WERI-Rb-1 (cell line): ENCODE measurements at regions not wholly inside any gene's neighbourhood (a gene's known extent, or its start where the extent isn't known, plus 50 kb on each side); places are given as distances from the start of the nearest gene placed in this dataset.

ENCODE experiments used
- DNase-seq: peaks from one replicate; pipeline ENCODE4 v3.0.0-alpha.2; 2020
- H3K27ac ChIP-seq: fragments of 250-450 bp; sonication (Bioruptor Pico); 2 replicates; pipeline ENCODE4 v1.5.1; 2020; ENCODE audit warnings: mild to moderate bottlenecking, moderate library complexity
- H3K27me3 ChIP-seq: fragments of 250-450 bp; sonication (Bioruptor Pico); 2 replicates; pipeline ENCODE4 v1.5.1; 2021; ENCODE audit warnings: mild to moderate bottlenecking, low read depth, moderate library complexity; ENCODE audit not compliant: insufficient read depth, severe bottlenecking
- H3K36me3 ChIP-seq: fragments of 250-450 bp; sonication (Bioruptor Pico); 2 replicates; pipeline ENCODE4 v1.5.1; 2020; ENCODE audit warnings: mild to moderate bottlenecking, moderate library complexity
- H3K4me3 ChIP-seq: 2 replicates; pipeline ENCODE4 v1.5.1; 2011; ENCODE audit warnings: low read depth, mild to moderate bottlenecking, control low read depth, low read length
- H3K9me3 ChIP-seq: fragments of 250-450 bp; sonication (Bioruptor Pico); 2 replicates; pipeline ENCODE4 v1.5.1; 2021; ENCODE audit warnings: mild to moderate bottlenecking, moderate library complexity; ENCODE audit not compliant: severe bottlenecking
- TF ChIP-seq, protein P1 (sequence below): IDR thresholded peaks from 2 replicates; pipeline ENCODE4 v1.5.1; 2011; ENCODE audit warnings: low read depth, mild to moderate bottlenecking, control low read depth, inconsistent platforms, low read length

DNA sequence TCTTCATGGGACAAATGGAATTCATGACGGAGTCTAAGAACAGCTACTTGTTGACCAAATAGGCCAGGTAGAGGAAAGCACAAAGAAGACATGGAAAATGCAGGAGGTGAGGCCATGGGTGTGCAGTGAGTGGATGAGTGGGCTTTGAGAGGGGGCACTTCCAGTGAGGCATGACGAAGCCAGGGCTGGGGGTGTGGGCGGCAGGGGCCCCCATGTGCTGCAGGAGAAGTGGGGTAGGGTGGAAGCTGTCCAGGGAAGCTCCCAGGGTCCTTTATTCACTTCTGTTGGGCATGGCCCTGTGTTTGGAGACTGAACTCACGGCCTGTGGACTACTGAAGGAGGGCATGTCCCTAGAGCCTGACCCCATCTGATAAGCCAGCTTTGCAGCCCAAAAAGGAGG lies 127.6 kb upstream of the SLC25A48 start:
- H3K4me3 ChIP-seq = no peak overlapping the region
- no peaks in the 10 kb centered on the region for H3K9me3 ChIP-seq
- TF ChIP-seq, protein P1, sequence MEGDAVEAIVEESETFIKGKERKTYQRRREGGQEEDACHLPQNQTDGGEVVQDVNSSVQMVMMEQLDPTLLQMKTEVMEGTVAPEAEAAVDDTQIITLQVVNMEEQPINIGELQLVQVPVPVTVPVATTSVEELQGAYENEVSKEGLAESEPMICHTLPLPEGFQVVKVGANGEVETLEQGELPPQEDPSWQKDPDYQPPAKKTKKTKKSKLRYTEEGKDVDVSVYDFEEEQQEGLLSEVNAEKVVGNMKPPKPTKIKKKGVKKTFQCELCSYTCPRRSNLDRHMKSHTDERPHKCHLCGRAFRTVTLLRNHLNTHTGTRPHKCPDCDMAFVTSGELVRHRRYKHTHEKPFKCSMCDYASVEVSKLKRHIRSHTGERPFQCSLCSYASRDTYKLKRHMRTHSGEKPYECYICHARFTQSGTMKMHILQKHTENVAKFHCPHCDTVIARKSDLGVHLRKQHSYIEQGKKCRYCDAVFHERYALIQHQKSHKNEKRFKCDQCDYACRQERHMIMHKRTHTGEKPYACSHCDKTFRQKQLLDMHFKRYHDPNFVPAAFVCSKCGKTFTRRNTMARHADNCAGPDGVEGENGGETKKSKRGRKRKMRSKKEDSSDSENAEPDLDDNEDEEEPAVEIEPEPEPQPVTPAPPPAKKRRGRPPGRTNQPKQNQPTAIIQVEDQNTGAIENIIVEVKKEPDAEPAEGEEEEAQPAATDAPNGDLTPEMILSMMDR = no peak
- H3K36me3 ChIP-seq = no peaks in the 10 kb centered on the region
- DNase-seq = no peak
- H3K27ac ChIP-seq = no peak overlapping the region
- H3K27me3 ChIP-seq = peaks cover 59% of the 10 kb centered on the region

DNA sequence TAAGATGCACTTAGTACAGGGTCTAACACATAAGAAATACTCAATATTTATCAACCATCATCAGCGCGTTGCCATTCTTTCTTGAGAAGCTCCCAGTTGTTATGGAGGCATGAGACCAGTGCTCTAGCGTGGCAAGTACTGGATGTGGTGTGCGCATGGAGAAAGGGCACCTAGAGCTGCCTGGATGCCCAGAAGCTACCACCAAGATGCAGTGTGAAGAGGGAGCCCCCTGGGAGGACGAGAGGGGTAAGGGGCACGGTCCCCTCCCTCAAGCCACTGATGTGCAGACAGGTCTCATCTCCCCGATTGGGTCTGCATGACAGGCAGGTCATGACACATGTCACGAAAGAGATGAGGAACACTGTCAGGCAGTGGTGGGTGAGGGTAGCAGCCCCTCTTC lies 127.7 kb upstream of the CXCL14 start:
- peaks cover 61% of the 10 kb centered on the region for H3K27me3 ChIP-seq
- TF ChIP-seq, protein P1 = no peak
- DNase-seq = no peak
- H3K4me3 ChIP-seq = no peak overlapping the region
- no peaks in the 10 kb centered on the region for H3K9me3 ChIP-seq
- H3K36me3 ChIP-seq = no peaks in the 10 kb centered on the region
- no peak overlapping the region for H3K27ac ChIP-seq

DNA sequence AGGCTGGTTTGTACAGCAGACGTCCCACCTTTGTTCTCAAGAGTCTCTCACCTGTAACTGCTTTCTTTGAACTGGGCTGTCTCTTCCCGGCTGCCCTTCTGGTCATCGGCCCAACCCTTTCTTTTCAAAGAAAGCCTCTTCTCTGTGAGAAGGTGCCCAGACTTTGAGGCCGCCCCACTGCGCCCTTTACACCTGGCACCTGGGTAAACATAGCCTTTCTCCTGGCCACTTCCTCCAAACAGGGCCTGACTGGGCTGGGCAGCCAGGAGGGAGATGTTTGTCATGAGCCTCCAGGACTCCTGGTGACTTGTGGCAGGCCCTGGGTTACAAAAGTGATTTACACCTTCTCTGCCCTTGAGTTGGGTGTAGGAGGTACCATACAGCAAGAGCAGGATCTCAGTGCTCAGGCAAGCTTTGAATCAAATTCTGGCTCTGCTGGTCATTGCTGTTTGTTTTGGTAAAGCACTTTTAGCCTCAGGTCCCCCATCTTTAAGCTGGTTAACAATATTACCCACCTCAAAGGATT lies 127.2 kb upstream of the CXCL14 start:
- Histone ChIP-seq H3K36me3 (no peaks in the 10 kb centered on the region), H3K4me3 (no peak overlapping the region), H3K9me3 (no peaks in the 10 kb centered on the region), H3K27me3 (peaks cover 58% of the 10 kb centered on the region), H3K27ac (no peak overlapping the region)
- DNase-seq = no peak
- TF ChIP-seq, protein P1 = no peak

DNA sequence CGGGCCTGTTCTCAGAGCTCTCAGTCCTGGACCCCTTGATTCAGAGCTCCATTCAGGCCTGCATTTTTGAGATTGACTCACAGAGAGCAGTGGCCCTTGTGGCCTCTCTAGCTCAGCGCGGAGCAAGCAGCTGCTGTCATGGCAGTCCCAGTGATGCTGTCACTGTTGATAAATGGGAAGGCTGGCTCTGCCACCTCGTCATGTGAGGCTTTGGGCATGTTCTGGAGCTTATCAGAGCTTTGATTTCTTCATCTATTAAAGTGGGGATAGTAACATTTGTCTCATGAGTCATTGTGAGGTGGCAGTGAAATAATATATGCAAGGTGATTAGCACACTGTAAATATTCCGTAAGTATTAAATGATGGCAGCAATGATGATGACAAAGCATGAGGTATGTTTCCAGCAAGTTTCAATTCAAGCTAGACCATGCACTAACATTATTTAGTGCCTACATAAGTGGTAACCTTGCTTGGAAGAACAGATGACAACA lies 126.4 kb upstream of the CXCL14 start:
- no peak overlapping the region for H3K27ac ChIP-seq
- H3K9me3 ChIP-seq = no peaks in the 10 kb centered on the region
- peaks cover 52% of the 10 kb centered on the region for H3K27me3 ChIP-seq
- DNase-seq = no peak
- H3K36me3 ChIP-seq = no peaks in the 10 kb centered on the region
- H3K4me3 ChIP-seq = no peak overlapping the region
- TF ChIP-seq, protein P1 = no peak

DNA sequence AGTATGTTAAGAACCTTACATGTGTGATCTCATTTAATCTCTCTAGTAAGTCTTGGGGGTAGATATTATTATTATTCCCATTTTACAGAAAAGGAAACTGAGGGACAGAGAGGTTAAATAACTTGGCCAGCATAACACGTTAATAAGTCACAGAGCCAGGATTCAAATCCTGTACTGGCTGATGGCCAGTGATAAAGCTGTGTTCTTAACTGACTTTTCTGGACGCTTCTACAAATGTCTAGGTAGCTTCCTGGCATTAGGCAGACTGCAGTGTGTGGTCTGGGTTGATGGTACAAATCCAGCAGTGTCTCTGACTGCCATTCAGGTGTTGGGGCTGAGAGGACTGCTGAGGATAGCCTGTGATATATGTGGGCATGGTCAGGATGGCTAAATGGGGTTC lies 125.8 kb upstream of the CXCL14 start:
- no peak for DNase-seq
- TF ChIP-seq, protein P1 = no peak
- Histone ChIP-seq H3K36me3 (no peaks in the 10 kb centered on the region), H3K27ac (no peak overlapping the region), H3K4me3 (no peak overlapping the region), H3K27me3 (peaks cover 46% of the 10 kb centered on the region), H3K9me3 (no peaks in the 10 kb centered on the region)

DNA sequence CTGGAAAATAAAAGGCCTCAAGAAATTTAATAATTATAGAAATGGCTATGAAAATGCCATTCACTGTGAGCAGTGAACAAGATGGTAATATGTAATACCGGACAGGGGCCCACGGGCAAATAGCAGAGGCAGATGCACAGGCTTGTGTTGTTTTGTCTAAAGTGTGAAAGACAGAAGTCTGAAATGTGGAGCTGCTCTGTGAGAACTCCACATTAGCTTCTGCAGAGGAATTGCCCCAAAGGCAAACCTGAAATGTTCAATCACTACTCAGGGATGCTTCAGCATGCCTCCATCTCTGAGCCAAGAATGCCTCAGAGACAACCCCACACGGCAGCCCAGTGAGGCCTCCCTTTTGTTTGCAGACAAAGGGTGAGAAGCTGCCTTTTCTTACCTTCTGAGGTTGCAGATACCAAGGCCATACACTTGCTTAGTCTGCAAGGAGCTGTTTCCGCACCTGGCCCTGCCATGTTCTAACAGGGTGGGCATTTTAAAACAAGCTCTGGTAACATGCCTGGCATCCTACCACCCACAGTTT lies 124.3 kb upstream of the CXCL14 start:
- DNase-seq = no peak
- Histone ChIP-seq H3K9me3 (no peaks in the 10 kb centered on the region), H3K36me3 (no peaks in the 10 kb centered on the region), H3K27me3 (peaks cover 36% of the 10 kb centered on the region), H3K4me3 (no peak overlapping the region), H3K27ac (no peak overlapping the region)
- TF ChIP-seq, protein P1 = no peak
